ENCODE measurements at regions not wholly inside any gene's neighbourhood (a gene's known extent, or its start where the extent isn't known, plus 50 kb on each side); places are given as distances from the start of the nearest gene placed in this dataset.

GRCh38 chr10:44323838-44324237 is 61.1 kb downstream of the CXCL12 start:
- Mint-ChIP-seq H3K27me3 (ENCODE audit: insufficient read depth, unreplicated experiment) (peaks cover 2% of the 10 kb centered on the region), H3K4me3 (ENCODE audit: unreplicated experiment) (no peak overlapping the region), H3K36me3 (ENCODE audit: insufficient read depth, unreplicated experiment) (no peaks in the 10 kb centered on the region), H3K27ac (ENCODE audit: unreplicated experiment) (peak overlapping the region; percentile 3), H3K9me3 (ENCODE audit: unreplicated experiment) (no peaks in the 10 kb centered on the region), H3K4me1 (ENCODE audit: low read depth, unreplicated experiment) (peaks cover 18% of the 10 kb centered on the region)
- H3K4me3 ChIP-seq (ENCODE audit: low read depth, low read length): no peak overlapping the region
- peaks cover 11% of the 10 kb centered on the region for H3K4me1 ChIP-seq
- no peak for DNase-seq
- H3K9me3 ChIP-seq: no peaks in the 10 kb centered on the region
- intact Hi-C loops (cut with micrococcal nuclease; ENCODE audit: unreplicated experiment): no loop called here
- no TSS peak for BruUV-seq (replicated peaks)
- TF ChIP-seq CTCF (IDR thresholded peaks at IDR 0.05; ENCODE audit: insufficient read depth in 1 of 2, low read depth in 1 of 2, low read length in 1 of 2, severe bottlenecking in 1 of 2, unreplicated experiment in 1 of 2): no peak
- H3K27me3 ChIP-seq (replicated peaks; ENCODE audit: control insufficient read depth, insufficient read depth, low read length): no peaks in the 10 kb centered on the region
- no peaks in the 10 kb centered on the region for H3K36me3 ChIP-seq (ENCODE audit: control insufficient read depth, insufficient read depth, low read length)
- ChIA-PET CTCF (interaction anchor here (1.2 to 2.0 kb wide), 2 partner anchors 15 to 63 kb away, joined by 4 to 6 read pairs; no protein-coding TSS in a partner anchor), POLR2A (no interaction called here)

- TF ChIP-seq CTCF (IDR thresholded peaks at IDR 0.05; ENCODE audit: insufficient read depth in 1 of 2, low read depth in 1 of 2, low read length in 1 of 2, severe bottlenecking in 1 of 2, unreplicated experiment in 1 of 2): no peak
- Mint-ChIP-seq H3K9me3 (ENCODE audit: unreplicated experiment) (peaks cover 5% of the 10 kb centered on the region), H3K4me3 (ENCODE audit: unreplicated experiment) (no peak overlapping the region), H3K4me1 (ENCODE audit: low read depth, unreplicated experiment) (peaks cover 18% of the 10 kb centered on the region), H3K36me3 (ENCODE audit: insufficient read depth, unreplicated experiment) (no peaks in the 10 kb centered on the region), H3K27me3 (ENCODE audit: insufficient read depth, unreplicated experiment) (peaks cover 7% of the 10 kb centered on the region), H3K27ac (ENCODE audit: unreplicated experiment) (no peak overlapping the region)
- Histone ChIP-seq H3K27me3 (replicated peaks; ENCODE audit: control insufficient read depth, insufficient read depth, low read length) (no peaks in the 10 kb centered on the region), H3K4me1 (peaks cover 11% of the 10 kb centered on the region), H3K9me3 (no peaks in the 10 kb centered on the region), H3K36me3 (ENCODE audit: control insufficient read depth, insufficient read depth, low read length) (no peaks in the 10 kb centered on the region), H3K4me3 (ENCODE audit: low read depth, low read length) (no peak overlapping the region)
- no peak for DNase-seq
- no TSS peak for BruUV-seq (replicated peaks)
- intact Hi-C loops (cut with micrococcal nuclease; ENCODE audit: unreplicated experiment): no loop called here
- CTCF ChIA-PET: no interaction called here
- POLR2A ChIA-PET: no interaction called here
These were observed 62.8 kb downstream of the CXCL12 start for GRCh38 chr10:44322137-44322536.

- Histone ChIP-seq H3K27me3 (replicated peaks; ENCODE audit: control insufficient read depth, insufficient read depth, low read length) (no peaks in the 10 kb centered on the region), H3K4me1 (peaks cover 11% of the 10 kb centered on the region), H3K36me3 (ENCODE audit: control insufficient read depth, insufficient read depth, low read length) (no peaks in the 10 kb centered on the region), H3K9me3 (no peaks in the 10 kb centered on the region), H3K4me3 (ENCODE audit: low read depth, low read length) (no peak overlapping the region)
- no peak overlapping the region for H3K4me3 Mint-ChIP-seq (ENCODE audit: unreplicated experiment)
- BruUV-seq (replicated peaks): no TSS peak
- ChIA-PET CTCF (no interaction called here), POLR2A (no interaction called here)
- DNase-seq: no peak
- no peaks in the 10 kb centered on the region for H3K36me3 Mint-ChIP-seq (ENCODE audit: insufficient read depth, unreplicated experiment)
- H3K27me3 Mint-ChIP-seq (ENCODE audit: insufficient read depth, unreplicated experiment): peaks cover 8% of the 10 kb centered on the region
- TF ChIP-seq CTCF (IDR thresholded peaks at IDR 0.05; ENCODE audit: insufficient read depth in 1 of 2, low read depth in 1 of 2, low read length in 1 of 2, severe bottlenecking in 1 of 2, unreplicated experiment in 1 of 2): no peak
- H3K9me3 Mint-ChIP-seq (ENCODE audit: unreplicated experiment): peaks cover 10% of the 10 kb centered on the region
- H3K4me1 Mint-ChIP-seq (ENCODE audit: low read depth, unreplicated experiment): peaks cover 18% of the 10 kb centered on the region
- intact Hi-C loops (cut with micrococcal nuclease; ENCODE audit: unreplicated experiment): no loop called here
- H3K27ac Mint-ChIP-seq (ENCODE audit: unreplicated experiment): no peak overlapping the region
These were observed 64.1 kb downstream of the CXCL12 start for GRCh38 chr10:44320756-44321155.
